Loucy (cell line): ENCODE measurements at regions not wholly inside any gene's neighbourhood (a gene's known extent, or its start where the extent isn't known, plus 50 kb on each side); places are given as distances from the start of the nearest gene placed in this dataset.

Experiments
- EZH2phosphoT487 ChIP-seq: fragments of 200-600 bp; IDR thresholded peaks from 2 replicates; pipeline ENCODE4 v1.6.1; 2018; ENCODE audit warnings: antibody characterized with exemption, mild to moderate bottlenecking, moderate library complexity, borderline replicate concordance
- TF ChIP-seq, protein P1 (sequence below): fragments of 200-600 bp; sonication (generic); conservative IDR thresholded peaks from 2 replicates; pipeline ENCODE4 v1.5.1; 2014; ENCODE audit warnings: mild to moderate bottlenecking, antibody characterized with exemption, low read length

- TF ChIP-seq, protein P1, sequence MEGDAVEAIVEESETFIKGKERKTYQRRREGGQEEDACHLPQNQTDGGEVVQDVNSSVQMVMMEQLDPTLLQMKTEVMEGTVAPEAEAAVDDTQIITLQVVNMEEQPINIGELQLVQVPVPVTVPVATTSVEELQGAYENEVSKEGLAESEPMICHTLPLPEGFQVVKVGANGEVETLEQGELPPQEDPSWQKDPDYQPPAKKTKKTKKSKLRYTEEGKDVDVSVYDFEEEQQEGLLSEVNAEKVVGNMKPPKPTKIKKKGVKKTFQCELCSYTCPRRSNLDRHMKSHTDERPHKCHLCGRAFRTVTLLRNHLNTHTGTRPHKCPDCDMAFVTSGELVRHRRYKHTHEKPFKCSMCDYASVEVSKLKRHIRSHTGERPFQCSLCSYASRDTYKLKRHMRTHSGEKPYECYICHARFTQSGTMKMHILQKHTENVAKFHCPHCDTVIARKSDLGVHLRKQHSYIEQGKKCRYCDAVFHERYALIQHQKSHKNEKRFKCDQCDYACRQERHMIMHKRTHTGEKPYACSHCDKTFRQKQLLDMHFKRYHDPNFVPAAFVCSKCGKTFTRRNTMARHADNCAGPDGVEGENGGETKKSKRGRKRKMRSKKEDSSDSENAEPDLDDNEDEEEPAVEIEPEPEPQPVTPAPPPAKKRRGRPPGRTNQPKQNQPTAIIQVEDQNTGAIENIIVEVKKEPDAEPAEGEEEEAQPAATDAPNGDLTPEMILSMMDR = no peak
- TF ChIP-seq EZH2phosphoT487 = no peak
These were observed 105.1 kb downstream of the NUP35 start for GRCh38 chr2:183229386-183229785.
